Muscle layer of duodenum (tissue), 2 donors: ENCODE measurements at regions not wholly inside any gene's neighbourhood (a gene's known extent, or its start where the extent isn't known, plus 50 kb on each side); places are given as distances from the start of the nearest gene placed in this dataset.

ENCODE experiments used
- H3K27ac ChIP-seq: one replicate; pipeline ENCODE4 v1.7.0; 2013; ENCODE audit warnings: mild to moderate bottlenecking, low read length
- H3K27me3 ChIP-seq: one replicate; pipeline ENCODE4 v1.7.0; 2013; ENCODE audit warnings: low read depth, mild to moderate bottlenecking, control low read depth, low read length
- H3K36me3 ChIP-seq, 2 donors: one replicate each; pipeline ENCODE4 v1.7.0; 2013; ENCODE audit warnings: low read length in 2 of 2, control low read depth in 1 of 2, mild to moderate bottlenecking in 1 of 2; ENCODE audit not compliant: insufficient read depth in 2 of 2, control insufficient read depth in 1 of 2
- H3K4me1 ChIP-seq, 2 donors: one replicate each; pipeline ENCODE4 v1.7.0; 2013; ENCODE audit warnings: low read length in 2 of 2, mild to moderate bottlenecking in 2 of 2, control low read depth in 1 of 2, moderate library complexity in 1 of 2; ENCODE audit not compliant: insufficient read depth in 2 of 2, control insufficient read depth in 1 of 2
- H3K4me3 ChIP-seq, 2 donors: one replicate each; pipeline ENCODE4 v1.7.0; 2013; ENCODE audit warnings: low read length in 2 of 2, low read depth in 1 of 2, mild to moderate bottlenecking in 1 of 2
- H3K9me3 ChIP-seq, 2 donors: one replicate each; pipeline ENCODE4 v1.7.0; 2013; ENCODE audit warnings: low read length in 2 of 2, control low read depth in 1 of 2, mild to moderate bottlenecking in 1 of 2; ENCODE audit not compliant: control insufficient read depth in 1 of 2
- donor health status: healthy.

- no peaks in the 10 kb centered on the region for H3K9me3 ChIP-seq
- no peaks in the 10 kb centered on the region for H3K4me1 ChIP-seq
- H3K4me3 ChIP-seq, result no peak overlapping the region
- no peaks in the 10 kb centered on the region for H3K36me3 ChIP-seq
- H3K27ac ChIP-seq, result no peak overlapping the region
- no peaks in the 10 kb centered on the region for H3K27me3 ChIP-seq
These were observed 183.4 kb downstream of the KIF26A start for GRCh38 chr14:104321802-104322130.

- H3K36me3 ChIP-seq, result no peaks in the 10 kb centered on the region
- no peaks in the 10 kb centered on the region for H3K9me3 ChIP-seq
- H3K27ac ChIP-seq, result no peak overlapping the region
- H3K4me1 ChIP-seq, result no peaks in the 10 kb centered on the region
- no peaks in the 10 kb centered on the region for H3K27me3 ChIP-seq
- no peak overlapping the region for H3K4me3 ChIP-seq
These were observed 184.4 kb downstream of the KIF26A start for GRCh38 chr14:104322531-104323366.

GRCh38 chr14:104323551-104324175 lies 185.3 kb downstream of the KIF26A start:
- Histone ChIP-seq H3K27me3 (no peaks in the 10 kb centered on the region), H3K36me3 (no peaks in the 10 kb centered on the region), H3K4me1 (no peaks in the 10 kb centered on the region), H3K9me3 (peaks cover 0 to under 1% of the 10 kb centered on the region in 2 donors), H3K4me3 (no peak overlapping the region), H3K27ac (no peak overlapping the region)

GRCh38 chr14:104326848-104327247 lies 188.5 kb downstream of the KIF26A start:
- H3K27ac ChIP-seq, result no peak overlapping the region
- H3K9me3 ChIP-seq, result peaks cover 3 to 15% of the 10 kb centered on the region in 2 donors
- no peaks in the 10 kb centered on the region for H3K36me3 ChIP-seq
- H3K27me3 ChIP-seq, result no peaks in the 10 kb centered on the region
- H3K4me1 ChIP-seq, result no peaks in the 10 kb centered on the region
- no peak overlapping the region for H3K4me3 ChIP-seq

- Histone ChIP-seq H3K27ac (no peak overlapping the region), H3K4me3 (no peak overlapping the region), H3K9me3 (peaks cover 3 to 15% of the 10 kb centered on the region in 2 donors), H3K36me3 (no peaks in the 10 kb centered on the region), H3K4me1 (no peaks in the 10 kb centered on the region), H3K27me3 (no peaks in the 10 kb centered on the region)
These were observed 190.2 kb downstream of the KIF26A start for GRCh38 chr14:104328607-104329006.

GRCh38 chr14:104329793-104330192 lies 191.4 kb downstream of the KIF26A start:
- Histone ChIP-seq H3K4me3 (no peak overlapping the region), H3K27ac (no peak overlapping the region), H3K36me3 (no peaks in the 10 kb centered on the region), H3K9me3 (peaks cover 3 to 15% of the 10 kb centered on the region in 2 donors), H3K27me3 (no peaks in the 10 kb centered on the region), H3K4me1 (no peaks in the 10 kb centered on the region)

GRCh38 chr14:104331871-104332605 lies 193.7 kb downstream of the KIF26A start:
- Histone ChIP-seq H3K4me3 (no peak overlapping the region), H3K9me3 (peaks cover 3 to 17% of the 10 kb centered on the region in 2 donors), H3K27me3 (no peaks in the 10 kb centered on the region), H3K4me1 (no peaks in the 10 kb centered on the region), H3K36me3 (no peaks in the 10 kb centered on the region), H3K27ac (no peak overlapping the region)

- Histone ChIP-seq H3K27me3 (no peaks in the 10 kb centered on the region), H3K9me3 (peaks cover 3 to 22% of the 10 kb centered on the region in 2 donors), H3K36me3 (no peaks in the 10 kb centered on the region), H3K27ac (no peak overlapping the region), H3K4me1 (no peaks in the 10 kb centered on the region), H3K4me3 (no peak overlapping the region)
These were observed 194.4 kb downstream of the KIF26A start for GRCh38 chr14:104332634-104333270.

- Histone ChIP-seq H3K4me3 (no peak overlapping the region), H3K36me3 (no peaks in the 10 kb centered on the region)
These were observed 195.4 kb downstream of the KIF26A start for GRCh38 chr14:104333646-104334423.

GRCh38 chr14:104334424-104335161 lies 196.2 kb downstream of the KIF26A start:
- no peaks in the 10 kb centered on the region for H3K4me1 ChIP-seq
- no peak overlapping the region for H3K4me3 ChIP-seq
- no peak overlapping the region for H3K27ac ChIP-seq
- H3K9me3 ChIP-seq, result peaks cover 3 to 21% of the 10 kb centered on the region in 2 donors
- no peaks in the 10 kb centered on the region for H3K27me3 ChIP-seq
- H3K36me3 ChIP-seq, result no peaks in the 10 kb centered on the region

More at GRCh38 chr14:104333646-104334423, 195.4 kb downstream of the KIF26A start:
- H3K27me3 ChIP-seq, result no peaks in the 10 kb centered on the region
- H3K4me1 ChIP-seq, result no peaks in the 10 kb centered on the region
- H3K27ac ChIP-seq, result no peak overlapping the region
- H3K9me3 ChIP-seq, result peaks cover 3 to 25% of the 10 kb centered on the region in 2 donors
